ENCODE measurements at regions not wholly inside any gene's neighbourhood (a gene's known extent, or its start where the extent isn't known, plus 50 kb on each side); places are given as distances from the start of the nearest gene placed in this dataset.
"Not testable (repeated sequence)": the region's sequence is repeated elsewhere in the genome, so short reads cannot be mapped to it uniquely, and the experiment has no call there.

- TF ChIP-seq, protein P1, sequence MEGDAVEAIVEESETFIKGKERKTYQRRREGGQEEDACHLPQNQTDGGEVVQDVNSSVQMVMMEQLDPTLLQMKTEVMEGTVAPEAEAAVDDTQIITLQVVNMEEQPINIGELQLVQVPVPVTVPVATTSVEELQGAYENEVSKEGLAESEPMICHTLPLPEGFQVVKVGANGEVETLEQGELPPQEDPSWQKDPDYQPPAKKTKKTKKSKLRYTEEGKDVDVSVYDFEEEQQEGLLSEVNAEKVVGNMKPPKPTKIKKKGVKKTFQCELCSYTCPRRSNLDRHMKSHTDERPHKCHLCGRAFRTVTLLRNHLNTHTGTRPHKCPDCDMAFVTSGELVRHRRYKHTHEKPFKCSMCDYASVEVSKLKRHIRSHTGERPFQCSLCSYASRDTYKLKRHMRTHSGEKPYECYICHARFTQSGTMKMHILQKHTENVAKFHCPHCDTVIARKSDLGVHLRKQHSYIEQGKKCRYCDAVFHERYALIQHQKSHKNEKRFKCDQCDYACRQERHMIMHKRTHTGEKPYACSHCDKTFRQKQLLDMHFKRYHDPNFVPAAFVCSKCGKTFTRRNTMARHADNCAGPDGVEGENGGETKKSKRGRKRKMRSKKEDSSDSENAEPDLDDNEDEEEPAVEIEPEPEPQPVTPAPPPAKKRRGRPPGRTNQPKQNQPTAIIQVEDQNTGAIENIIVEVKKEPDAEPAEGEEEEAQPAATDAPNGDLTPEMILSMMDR (IDR thresholded peaks at IDR 0.05): no peak
- TF ChIP-seq POLR2A (IDR thresholded peaks at IDR 0.05): no peak
- no peaks in the 10 kb centered on the region for H3K4me1 ChIP-seq (replicated peaks in 1 of 2)
- H3K9me3 ChIP-seq (replicated peaks in 1 of 3): no peaks in the 10 kb centered on the region
- intact Hi-C loops (cut with DNase I): no loop called here
- no peak overlapping the region for H3K27ac ChIP-seq
- H3K36me3 ChIP-seq (replicated peaks in 1 of 2): no peaks in the 10 kb centered on the region
- DNase-seq: no peak
- no peaks in the 10 kb centered on the region for H3K27me3 ChIP-seq
- 89 to 96% (median 94%) methylated on average over 3 of the region's 3 CpGs for WGBS, 4 donors
- H3K4me3 ChIP-seq: no peak overlapping the region
These were observed 494.7 kb upstream of the SLC35B3 start for GRCh38 chr6:8930009-8930408.

GRCh38 chr6:8920244-8920643 lies 484.9 kb upstream of the SLC35B3 start:
- H3K27me3 ChIP-seq; DNase-seq; H3K4me3 ChIP-seq; H3K4me1 ChIP-seq (replicated peaks in 1 of 2); H3K27ac ChIP-seq; H3K9me3 ChIP-seq (replicated peaks in 1 of 3); H3K36me3 ChIP-seq (replicated peaks in 1 of 2); intact Hi-C loops (cut with DNase I): not testable (repeated sequence)
- 43 to 89% (median 68%) methylated on average over 1 of the region's 1 CpG for WGBS, 4 donors

- Histone ChIP-seq H3K4me3 (no peak overlapping the region), H3K27ac (no peak overlapping the region), H3K4me1 (replicated peaks in 1 of 2) (no peaks in the 10 kb centered on the region), H3K9me3 (replicated peaks in 1 of 3) (no peaks in the 10 kb centered on the region), H3K36me3 (replicated peaks in 1 of 2) (no peaks in the 10 kb centered on the region), H3K27me3 (no peaks in the 10 kb centered on the region)
- 74 to 86% (median 76%) methylated on average over 2 of the region's 2 CpGs for WGBS, 4 donors
- TF ChIP-seq, protein P1 (IDR thresholded peaks at IDR 0.05): no peak
- TF ChIP-seq POLR2A (IDR thresholded peaks at IDR 0.05): no peak
- intact Hi-C loops (cut with DNase I): no loop called here
- DNase-seq: no peak
These were observed 482.9 kb upstream of the SLC35B3 start for GRCh38 chr6:8918196-8918595.

DNA sequence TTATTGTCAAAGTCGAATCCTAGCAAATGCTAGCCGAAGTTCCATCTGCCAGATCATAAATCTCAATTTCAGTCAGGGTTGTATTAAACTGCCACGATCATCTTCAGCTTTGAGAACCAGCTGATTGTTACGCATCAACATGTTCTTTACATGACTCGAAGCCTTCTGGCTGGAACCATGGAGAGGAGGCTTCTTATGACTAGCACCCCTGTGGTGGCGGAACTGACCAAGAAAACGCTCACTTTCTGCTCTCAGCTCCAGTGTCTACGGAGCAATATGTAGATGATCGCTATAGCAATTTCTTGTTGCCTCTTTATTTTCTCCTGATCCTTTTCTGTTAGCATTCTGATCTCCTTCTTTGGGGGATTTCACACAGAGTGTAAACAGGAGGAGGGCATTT lies 479.4 kb upstream of the SLC35B3 start:
- no peaks in the 10 kb centered on the region for H3K36me3 ChIP-seq (replicated peaks in 1 of 2)
- H3K27me3 ChIP-seq: no peaks in the 10 kb centered on the region
- WGBS, 4 donors: 81 to 84% (median 83%) methylated on average over 9 of the region's 9 CpGs
- peaks cover 0 to 6% (median 0%) of the 10 kb centered on the region in 3 donors for H3K9me3 ChIP-seq (replicated peaks in 1 of 3)
- no peak overlapping the region for H3K4me3 ChIP-seq
- no peak for TF ChIP-seq POLR2A (IDR thresholded peaks at IDR 0.05)
- TF ChIP-seq, protein P1 (IDR thresholded peaks at IDR 0.05): no peak
- DNase-seq: no peak
- no peaks in the 10 kb centered on the region for H3K4me1 ChIP-seq (replicated peaks in 1 of 2)
- intact Hi-C loops (cut with DNase I): no loop called here
- no peak overlapping the region for H3K27ac ChIP-seq

DNA sequence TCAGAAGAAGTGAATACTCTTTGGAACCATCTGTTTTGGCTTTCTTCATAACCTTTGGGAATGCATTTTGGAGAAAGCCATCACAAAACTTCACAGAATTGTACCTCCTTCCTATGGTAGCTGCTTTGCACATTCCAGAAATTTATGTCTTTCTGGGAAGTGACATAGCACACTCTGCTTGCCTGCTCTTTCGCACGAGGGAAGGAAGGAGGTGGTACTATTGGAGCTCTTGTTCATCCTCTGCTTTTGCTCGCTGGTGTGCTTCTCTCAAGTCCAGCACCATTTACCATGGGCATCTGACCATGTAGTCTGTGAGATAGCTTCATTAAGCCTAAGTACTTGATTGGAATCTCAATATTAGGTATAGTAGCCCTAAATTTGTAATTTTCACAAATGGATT lies 473.3 kb upstream of the SLC35B3 start:
- Histone ChIP-seq H3K27ac (no peak overlapping the region), H3K36me3 (replicated peaks in 1 of 2) (no peaks in the 10 kb centered on the region), H3K4me3 (no peak overlapping the region), H3K27me3 (no peaks in the 10 kb centered on the region), H3K4me1 (replicated peaks in 1 of 2) (no peaks in the 10 kb centered on the region), H3K9me3 (replicated peaks in 1 of 3) (peaks cover 0 to 6% (median 0%) of the 10 kb centered on the region in 3 donors)
- WGBS, 4 donors: 45 to 63% (median 55%) methylated on average over 3 of the region's 3 CpGs
- DNase-seq: no peak
- TF ChIP-seq, protein P1 (IDR thresholded peaks at IDR 0.05): no peak
- no peak for TF ChIP-seq POLR2A (IDR thresholded peaks at IDR 0.05)
- intact Hi-C loops (cut with DNase I): no loop called here
